Stimulated activated CD4-positive, alpha-beta T cell treated with anti-CD3 and anti-CD28 coated beads, Interleukin-12 subunit alpha, Interleukin-12 subunit beta, amount 100 ng/mL, for 48 hours (primary cell): ENCODE measurements at regions not wholly inside any gene's neighbourhood (a gene's known extent, or its start where the extent isn't known, plus 50 kb on each side); places are given as distances from the start of the nearest gene placed in this dataset.

ENCODE experiments used
- DNase-seq, 3 donors: peaks; one replicate each; pipeline ENCODE4 v3.0.0-alpha.2; 2020; ENCODE audit warnings: low read depth in 2 of 3, low spot score in 1 of 3

DNA sequence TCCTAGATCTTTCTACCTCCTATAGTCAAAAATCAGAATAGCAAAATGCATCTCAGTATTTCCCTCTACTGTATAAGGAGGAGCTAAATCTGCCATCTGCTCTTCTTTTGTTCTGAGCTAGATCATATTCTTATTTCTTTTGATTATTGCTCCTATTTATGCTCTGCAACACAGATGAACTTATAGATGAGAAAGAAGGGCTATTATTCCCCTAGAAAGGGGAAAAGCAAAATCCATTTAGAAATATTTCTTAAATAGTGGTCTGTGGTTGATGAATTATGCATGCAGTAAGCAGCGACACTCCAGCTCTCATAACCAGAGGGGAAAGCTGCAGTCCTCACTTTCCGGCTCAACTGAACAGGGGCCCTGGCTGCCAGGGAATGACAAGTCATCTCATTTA, 207.3 kb upstream of the SORCS1 start:
- DNase-seq: no peak

DNA sequence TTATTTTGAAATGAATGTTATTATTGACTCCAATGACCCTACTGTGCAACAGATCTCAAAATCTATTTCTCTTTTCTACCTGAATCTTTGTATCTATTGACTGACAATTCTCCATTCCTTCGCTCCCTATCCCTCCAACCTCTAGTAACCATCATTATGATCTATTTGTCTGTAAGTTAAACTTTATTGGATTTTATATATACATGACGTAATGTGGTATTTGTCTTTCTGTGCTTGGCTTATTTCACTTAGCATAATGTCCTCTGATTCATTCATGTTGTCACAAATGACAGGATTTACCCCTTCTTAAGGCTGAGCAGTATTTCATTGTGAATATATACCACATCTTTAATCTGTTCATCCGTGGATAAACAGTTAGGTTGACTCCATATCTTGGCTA, 200.4 kb upstream of the SORCS1 start:
- no peak for DNase-seq

- DNase-seq: no peak
Observed at GRCh38 chr10:107362306-107362705, 197.8 kb upstream of the SORCS1 start.

- DNase-seq: no peak
Observed at GRCh38 chr10:107357033-107357432, 192.5 kb upstream of the SORCS1 start.

DNA sequence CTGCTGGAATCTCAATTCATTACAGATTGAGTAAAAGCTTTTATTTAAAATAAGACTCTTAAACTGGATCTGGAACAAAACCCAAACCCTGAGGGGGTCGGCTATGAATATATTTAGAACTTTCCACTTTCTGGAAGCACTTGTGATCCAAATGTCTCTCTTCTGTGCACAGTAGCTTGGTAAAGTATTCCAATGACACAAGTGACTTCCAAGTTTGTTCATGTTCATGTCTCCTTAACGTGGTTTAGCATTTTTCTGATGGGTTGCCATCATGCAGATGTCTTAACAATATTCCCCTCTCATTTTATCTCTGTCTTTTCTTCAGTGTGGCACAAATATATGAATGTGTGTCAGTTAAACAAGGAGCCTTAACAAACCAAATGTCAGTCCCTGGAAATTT, 191.9 kb upstream of the SORCS1 start:
- DNase-seq: no peak

GRCh38 chr10:107342711-107343110, 178.2 kb upstream of the SORCS1 start:
- no peak for DNase-seq

DNA sequence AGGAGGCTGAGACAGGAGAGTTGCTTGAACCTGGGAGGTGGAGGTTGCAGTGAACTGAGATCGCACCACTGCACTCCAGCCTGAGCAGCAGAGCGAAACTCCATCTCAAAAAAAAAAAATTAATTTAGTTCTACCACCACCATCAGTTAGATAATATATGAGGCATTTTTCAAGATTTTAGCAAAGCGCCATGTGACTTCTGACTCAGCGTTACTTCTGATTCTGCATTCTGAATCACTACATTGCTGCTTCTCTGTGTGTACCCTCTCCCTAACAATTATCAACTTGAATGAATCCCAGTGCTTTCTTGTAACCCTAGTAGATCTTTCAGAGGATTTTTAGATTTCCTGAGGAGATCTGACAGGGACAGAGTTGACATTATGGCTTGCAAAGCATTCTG, 176.8 kb upstream of the SORCS1 start:
- DNase-seq: no peak

DNA sequence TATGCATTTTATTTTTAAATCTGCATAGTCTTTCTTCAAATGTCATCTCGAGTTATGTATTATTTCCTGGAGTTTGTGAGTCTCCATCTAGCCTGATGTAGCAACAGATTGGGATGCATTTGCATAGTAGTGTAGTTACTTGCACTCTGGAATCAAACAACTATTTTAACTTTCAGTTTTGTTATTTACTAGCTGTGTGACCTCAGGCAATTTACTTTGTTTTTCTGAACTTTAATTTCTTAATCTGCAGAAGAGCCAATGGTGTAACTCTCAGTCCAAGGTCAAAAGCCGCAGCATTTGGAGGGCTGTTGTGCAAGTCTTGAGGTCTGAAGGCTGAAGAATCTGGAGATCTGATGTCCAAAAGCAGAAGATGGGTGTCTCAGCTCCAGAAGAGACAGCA, 175.8 kb upstream of the SORCS1 start:
- no peak for DNase-seq

DNA sequence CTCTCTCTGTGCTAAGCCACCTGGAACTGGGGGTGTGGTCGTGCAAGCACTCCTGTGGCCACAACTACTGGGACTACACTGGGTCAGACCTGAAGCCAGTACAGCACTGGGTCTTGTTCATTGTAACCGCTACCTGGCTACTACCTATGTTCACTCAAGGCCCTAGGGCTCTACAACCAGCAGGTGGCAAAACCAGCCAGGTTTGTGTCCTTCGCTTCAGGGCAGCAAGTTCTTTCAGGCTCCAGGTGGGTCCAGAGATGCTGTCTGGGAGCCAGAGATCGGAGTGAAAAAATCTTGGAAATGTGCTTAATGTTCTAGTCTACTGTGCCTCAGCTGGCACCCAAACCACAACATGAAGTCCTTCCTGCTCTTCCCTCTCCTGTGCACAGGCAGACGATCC, 171.6 kb upstream of the SORCS1 start:
- no peak for DNase-seq

DNA sequence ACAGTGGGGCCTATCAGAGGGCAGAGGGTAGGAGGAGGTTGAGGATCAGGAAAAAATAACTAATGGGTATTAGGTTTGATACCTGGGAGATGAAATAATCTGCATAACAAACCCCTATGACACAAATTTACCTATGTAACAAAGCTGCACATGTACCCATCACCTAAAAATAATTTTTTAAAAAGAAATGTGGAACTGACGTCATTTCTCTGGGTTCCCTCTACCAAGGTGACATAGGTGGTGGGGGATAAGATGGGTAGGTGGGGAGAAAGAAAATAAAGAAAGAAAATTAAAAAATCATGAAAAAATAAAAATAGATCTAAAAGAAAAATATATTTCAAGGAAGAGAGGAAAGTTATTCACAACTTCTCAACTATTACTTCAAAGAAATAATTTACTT, 153.1 kb upstream of the SORCS1 start:
- DNase-seq: no peak

DNA sequence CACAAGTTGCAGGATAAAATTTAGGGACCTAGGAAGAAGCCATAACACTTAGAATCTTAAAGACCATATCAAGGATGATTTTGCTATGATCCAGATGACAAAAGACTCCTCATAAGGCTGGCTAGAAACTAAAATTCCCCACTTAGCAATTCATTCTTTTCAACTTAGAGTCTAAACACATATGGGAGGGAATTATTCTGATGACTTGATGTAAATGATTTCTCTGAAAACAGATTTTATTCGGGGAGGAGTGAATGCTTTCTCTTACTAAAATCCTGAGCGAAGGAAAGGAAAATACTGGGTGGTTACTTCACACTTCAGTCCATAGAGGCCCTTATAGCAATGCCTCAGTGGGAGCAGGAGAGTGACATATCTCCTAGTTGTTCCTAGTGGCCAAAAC, 138.7 kb upstream of the SORCS1 start:
- DNase-seq: no peak

- DNase-seq: no peak
Observed at GRCh38 chr10:107299606-107300005, 135.1 kb upstream of the SORCS1 start.

DNA sequence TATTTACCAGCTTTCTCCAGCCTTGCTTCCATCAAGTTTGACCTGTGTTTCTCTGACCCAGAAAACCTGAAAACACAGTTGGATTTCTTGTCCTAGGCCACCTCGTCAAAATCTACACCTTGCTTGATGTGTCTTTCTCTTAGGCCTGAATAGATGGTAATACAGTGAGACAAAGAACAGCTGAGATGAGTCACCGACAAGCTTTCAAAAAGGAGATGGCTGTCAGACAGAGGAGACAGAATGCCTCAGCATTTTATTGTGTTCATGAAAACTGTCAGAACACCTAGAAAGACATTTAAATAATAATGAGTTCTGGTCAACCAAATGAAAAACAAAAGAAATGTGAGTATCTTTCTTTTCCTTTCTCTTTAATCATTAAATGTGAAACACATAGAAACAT, 119.7 kb upstream of the SORCS1 start:
- no peak for DNase-seq

DNA sequence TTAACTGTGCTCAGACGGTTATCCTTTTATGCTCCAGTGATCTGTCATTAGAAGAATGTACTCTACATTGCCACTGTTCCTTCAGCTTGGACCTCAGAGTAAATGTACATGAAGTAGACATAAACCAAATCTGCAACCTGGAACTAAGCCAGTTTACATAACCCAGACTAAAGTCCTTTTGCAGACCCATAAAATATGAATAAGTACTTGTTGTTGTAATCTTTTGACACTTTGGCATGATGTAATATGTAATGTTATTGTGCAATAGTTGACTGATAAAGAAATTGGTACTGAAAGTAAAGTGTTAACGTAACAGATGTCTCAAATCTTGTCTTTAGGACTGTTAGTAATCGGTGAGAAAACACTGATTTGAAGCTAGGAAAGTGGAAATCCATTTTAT, 115.8 kb upstream of the SORCS1 start:
- DNase-seq: no peak

DNA sequence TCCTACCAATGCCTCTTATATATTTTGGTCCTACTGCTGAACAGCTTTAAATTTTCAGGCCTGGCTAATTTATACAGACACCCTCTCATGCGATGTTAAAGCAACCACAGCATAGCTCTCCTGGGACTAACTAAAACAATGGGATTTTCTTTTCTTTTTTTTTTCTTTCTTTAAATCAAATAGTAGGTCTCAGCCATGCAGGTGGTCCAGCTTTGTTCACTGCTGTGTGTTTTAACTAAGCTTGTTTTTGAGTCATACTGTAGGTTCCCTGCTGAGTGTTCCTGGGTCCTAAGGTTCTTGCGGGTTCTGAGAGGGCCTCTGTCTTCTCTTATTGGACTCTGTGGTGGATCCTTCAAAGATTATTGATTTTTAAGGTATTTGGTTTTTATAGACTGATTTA, 113.1 kb upstream of the SORCS1 start:
- DNase-seq: no peak

DNA sequence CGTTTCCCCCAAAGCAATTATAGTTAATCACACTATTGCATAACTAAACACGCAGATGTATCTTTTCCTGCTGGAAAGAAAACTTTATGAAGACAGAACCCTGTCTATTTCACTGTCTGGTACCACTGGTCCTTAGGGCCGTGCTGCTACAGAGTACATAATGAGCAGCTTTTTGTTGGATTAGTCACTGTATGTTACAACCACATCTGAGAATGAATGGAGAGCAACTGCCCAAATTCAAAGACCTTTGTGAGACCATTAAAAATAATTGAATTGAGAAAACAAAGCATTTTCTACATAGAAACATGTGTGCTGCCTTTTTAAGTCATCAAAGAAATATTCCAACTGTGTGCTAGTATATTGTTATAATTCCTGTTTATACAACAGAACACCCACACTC, 111.3 kb upstream of the SORCS1 start:
- DNase-seq: no peak

DNA sequence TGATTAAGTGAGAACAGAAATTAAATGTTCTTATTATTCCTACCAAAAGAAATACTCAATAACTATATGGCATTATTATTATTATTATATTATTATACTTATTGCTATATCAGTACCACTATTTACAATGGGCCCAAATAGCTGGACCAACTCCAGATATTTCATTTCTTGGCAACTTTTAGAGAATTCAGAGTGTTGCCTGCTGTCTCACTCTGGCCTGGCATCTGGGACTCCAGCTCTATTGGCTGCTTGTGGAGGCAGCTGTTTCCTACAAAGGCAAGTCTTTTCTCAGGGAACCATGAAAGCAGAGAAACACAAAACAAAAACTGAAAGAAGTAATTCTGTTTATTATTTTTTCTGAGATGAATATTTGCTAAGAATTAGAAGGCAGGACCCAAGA, 105.1 kb upstream of the SORCS1 start:
- no peak for DNase-seq

DNA sequence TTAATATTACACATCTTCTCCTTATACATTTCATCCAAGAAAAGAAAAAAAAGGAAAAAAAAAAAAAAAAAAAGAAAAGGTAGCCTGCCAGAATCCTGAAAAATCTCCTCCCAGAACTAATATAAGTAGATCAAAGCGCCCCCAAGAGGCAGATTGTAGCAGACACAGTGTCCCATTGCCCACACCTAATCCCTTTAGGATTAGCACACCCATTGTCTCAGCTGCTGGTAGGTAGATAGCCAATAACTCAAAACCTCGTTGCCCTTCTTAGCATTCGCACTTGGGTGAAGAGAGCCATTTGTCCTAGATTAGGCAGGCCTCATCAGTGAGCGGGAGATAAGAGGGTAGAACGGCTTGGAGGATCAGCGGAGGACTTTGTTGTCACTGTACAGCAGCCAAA, 100.2 kb upstream of the SORCS1 start:
- DNase-seq: no peak

- no peak for DNase-seq
Observed at GRCh38 chr10:107244122-107244521, 79.6 kb upstream of the SORCS1 start.

DNA sequence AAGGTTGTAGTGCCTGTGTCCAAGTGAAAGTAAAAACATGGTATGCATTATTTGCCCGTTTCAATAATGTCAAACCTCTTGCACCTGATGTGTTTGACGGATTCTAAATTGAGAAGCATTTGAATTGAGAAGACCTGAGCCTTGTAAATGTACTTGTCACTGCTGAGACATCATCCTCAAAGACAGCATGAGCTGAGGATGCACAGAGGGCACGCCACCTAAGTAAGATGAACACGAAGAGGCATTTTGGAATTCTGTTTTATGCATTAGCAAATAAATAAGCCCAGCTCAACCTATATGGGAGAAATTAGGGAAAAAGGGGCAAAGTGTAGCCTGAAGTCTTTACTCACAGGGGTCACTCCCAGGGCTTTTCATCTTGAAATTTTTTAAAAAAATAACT, 73.8 kb upstream of the SORCS1 start:
- no peak for DNase-seq

- no peak for DNase-seq
Observed at GRCh38 chr10:107232013-107232412, 67.5 kb upstream of the SORCS1 start.

DNA sequence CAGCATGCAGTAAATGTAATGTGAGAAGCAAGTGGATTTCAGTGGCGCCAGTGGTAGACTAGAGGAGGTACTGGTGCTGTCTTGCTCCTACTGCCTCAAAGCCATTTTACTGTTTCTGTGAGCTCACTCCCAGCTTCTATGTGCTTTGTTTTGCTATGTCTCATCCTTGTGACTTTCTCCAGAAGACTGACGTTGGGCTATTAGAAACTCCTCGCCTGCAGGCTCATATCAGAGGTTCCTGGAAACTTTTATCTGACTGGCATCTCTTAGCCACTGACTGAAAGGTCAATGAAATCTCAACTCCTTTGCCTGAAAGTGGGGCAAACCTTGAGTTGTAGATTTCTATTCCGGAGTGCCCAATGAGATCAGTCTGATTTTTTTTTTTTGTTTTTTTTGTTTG, 66.4 kb upstream of the SORCS1 start:
- no peak for DNase-seq

- no peak for DNase-seq
Observed at GRCh38 chr10:107215681-107216080, 51.2 kb upstream of the SORCS1 start.
